Loucy (cell line): ENCODE measurements at regions not wholly inside any gene's neighbourhood (a gene's known extent, or its start where the extent isn't known, plus 50 kb on each side); places are given as distances from the start of the nearest gene placed in this dataset.

Experiments
- H2AFZ ChIP-seq: fragments of 200-600 bp; sonication (generic); 2 replicates; pipeline ENCODE4 v1.6.0; 2016; ENCODE audit warnings: antibody characterized with exemption, mild to moderate bottlenecking, low read length, moderate library complexity
- H3F3A ChIP-seq: fragments of 200-600 bp; 2 replicates; pipeline ENCODE4 v1.6.0; 2016; ENCODE audit warnings: antibody characterized with exemption, low read depth, mild to moderate bottlenecking
- H3K27me3 ChIP-seq: fragments of 200-600 bp; sonication (generic); 2 replicates; pipeline ENCODE4 v1.6.1; 2014; ENCODE audit warnings: low read length, mild to moderate bottlenecking; ENCODE audit not compliant: insufficient read depth, poor library complexity, severe bottlenecking
- H3K36me3 ChIP-seq: fragments of 200-600 bp; sonication (generic); 2 replicates; pipeline ENCODE4 v1.6.1; 2016; ENCODE audit warnings: low read length; ENCODE audit not compliant: insufficient read depth
- H3K4me1 ChIP-seq: fragments of 200-600 bp; sonication (generic); 2 replicates; pipeline ENCODE4 v1.5.1; 2014; ENCODE audit warnings: low read length, mild to moderate bottlenecking; ENCODE audit not compliant: insufficient read depth, poor library complexity, severe bottlenecking
- H3K4me2 ChIP-seq: fragments of 200-600 bp; sonication (generic); 2 replicates; pipeline ENCODE4 v1.6.0; 2014; ENCODE audit warnings: antibody characterized with exemption, low read length, low read depth, mild to moderate bottlenecking; ENCODE audit not compliant: poor library complexity, severe bottlenecking
- H3K4me3 ChIP-seq: fragments of 200-600 bp; sonication (generic); 2 replicates; pipeline ENCODE4 v1.5.1; 2014; ENCODE audit warnings: low read length, mild to moderate bottlenecking, mixed read lengths; ENCODE audit not compliant: poor library complexity, severe bottlenecking
- H3K79me2 ChIP-seq: fragments of 200-600 bp; sonication (generic); 2 replicates; pipeline ENCODE4 v1.6.1; 2014; ENCODE audit warnings: low read length; ENCODE audit not compliant: insufficient read depth
- H3K9ac ChIP-seq: fragments of 200-600 bp; sonication (generic); 2 replicates; pipeline ENCODE4 v1.6.0; 2014; ENCODE audit warnings: mild to moderate bottlenecking, low read depth, low read length, moderate library complexity; ENCODE audit not compliant: poor library complexity, severe bottlenecking
- H3K9me2 ChIP-seq: fragments of 200-600 bp; sonication (generic); replicated peaks from 2 replicates; pipeline ENCODE4 v1.6.1; 2016; ENCODE audit warnings: low read depth, low read length, mixed read lengths
- H3K9me3 ChIP-seq: fragments of 200-600 bp; sonication (generic); 2 replicates; pipeline ENCODE4 v1.6.1; 2014; ENCODE audit warnings: mild to moderate bottlenecking, antibody characterized with exemption, low read length, low read depth; ENCODE audit not compliant: insufficient read depth
- H4K20me1 ChIP-seq: fragments of 200-600 bp; sonication (generic); 2 replicates; pipeline ENCODE4 v1.6.0; 2014; ENCODE audit warnings: antibody characterized with exemption, low read length, mild to moderate bottlenecking; ENCODE audit not compliant: insufficient read depth, poor library complexity, severe bottlenecking
- EZH2phosphoT487 ChIP-seq: fragments of 200-600 bp; IDR thresholded peaks from 2 replicates; pipeline ENCODE4 v1.6.1; 2018; ENCODE audit warnings: antibody characterized with exemption, mild to moderate bottlenecking, moderate library complexity, borderline replicate concordance
- TF ChIP-seq, protein P1 (sequence below): fragments of 200-600 bp; sonication (generic); conservative IDR thresholded peaks from 2 replicates; pipeline ENCODE4 v1.5.1; 2014; ENCODE audit warnings: mild to moderate bottlenecking, antibody characterized with exemption, low read length

DNA sequence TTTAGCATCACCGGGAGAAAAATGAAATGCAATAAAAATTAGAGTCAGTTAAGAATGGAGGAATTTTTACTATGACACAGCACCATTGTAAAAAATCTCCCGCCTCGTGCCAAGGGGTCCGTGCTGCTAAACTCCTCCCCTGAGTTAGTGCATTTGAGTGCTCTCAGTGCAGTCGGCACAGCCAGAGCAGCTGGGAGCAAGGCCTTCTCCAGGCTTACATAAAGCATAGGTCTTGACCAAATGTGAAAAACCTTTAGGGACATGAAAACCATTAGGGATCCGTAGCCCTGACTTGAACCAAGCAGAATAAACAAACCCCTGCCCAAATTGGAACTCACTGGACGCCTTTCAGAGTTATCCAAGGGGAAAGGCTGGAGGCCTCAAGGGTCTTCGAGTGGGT, 152.6 kb downstream of the PLCE1 start:
- no peak overlapping the region for H3K4me2 ChIP-seq
- no peaks in the 10 kb centered on the region for H3K36me3 ChIP-seq
- no peaks in the 10 kb centered on the region for H3F3A ChIP-seq
- H3K9me3 ChIP-seq, result no peaks in the 10 kb centered on the region
- H3K79me2 ChIP-seq, result no peaks in the 10 kb centered on the region
- no peaks in the 10 kb centered on the region for H3K9me2 ChIP-seq
- no peak overlapping the region for H3K9ac ChIP-seq
- H4K20me1 ChIP-seq, result no peaks in the 10 kb centered on the region
- TF ChIP-seq EZH2phosphoT487, result no peak
- TF ChIP-seq, protein P1, sequence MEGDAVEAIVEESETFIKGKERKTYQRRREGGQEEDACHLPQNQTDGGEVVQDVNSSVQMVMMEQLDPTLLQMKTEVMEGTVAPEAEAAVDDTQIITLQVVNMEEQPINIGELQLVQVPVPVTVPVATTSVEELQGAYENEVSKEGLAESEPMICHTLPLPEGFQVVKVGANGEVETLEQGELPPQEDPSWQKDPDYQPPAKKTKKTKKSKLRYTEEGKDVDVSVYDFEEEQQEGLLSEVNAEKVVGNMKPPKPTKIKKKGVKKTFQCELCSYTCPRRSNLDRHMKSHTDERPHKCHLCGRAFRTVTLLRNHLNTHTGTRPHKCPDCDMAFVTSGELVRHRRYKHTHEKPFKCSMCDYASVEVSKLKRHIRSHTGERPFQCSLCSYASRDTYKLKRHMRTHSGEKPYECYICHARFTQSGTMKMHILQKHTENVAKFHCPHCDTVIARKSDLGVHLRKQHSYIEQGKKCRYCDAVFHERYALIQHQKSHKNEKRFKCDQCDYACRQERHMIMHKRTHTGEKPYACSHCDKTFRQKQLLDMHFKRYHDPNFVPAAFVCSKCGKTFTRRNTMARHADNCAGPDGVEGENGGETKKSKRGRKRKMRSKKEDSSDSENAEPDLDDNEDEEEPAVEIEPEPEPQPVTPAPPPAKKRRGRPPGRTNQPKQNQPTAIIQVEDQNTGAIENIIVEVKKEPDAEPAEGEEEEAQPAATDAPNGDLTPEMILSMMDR, result no peak
- no peak overlapping the region for H2AFZ ChIP-seq
- H3K4me1 ChIP-seq, result no peaks in the 10 kb centered on the region
- no peaks in the 10 kb centered on the region for H3K27me3 ChIP-seq
- no peak overlapping the region for H3K4me3 ChIP-seq

DNA sequence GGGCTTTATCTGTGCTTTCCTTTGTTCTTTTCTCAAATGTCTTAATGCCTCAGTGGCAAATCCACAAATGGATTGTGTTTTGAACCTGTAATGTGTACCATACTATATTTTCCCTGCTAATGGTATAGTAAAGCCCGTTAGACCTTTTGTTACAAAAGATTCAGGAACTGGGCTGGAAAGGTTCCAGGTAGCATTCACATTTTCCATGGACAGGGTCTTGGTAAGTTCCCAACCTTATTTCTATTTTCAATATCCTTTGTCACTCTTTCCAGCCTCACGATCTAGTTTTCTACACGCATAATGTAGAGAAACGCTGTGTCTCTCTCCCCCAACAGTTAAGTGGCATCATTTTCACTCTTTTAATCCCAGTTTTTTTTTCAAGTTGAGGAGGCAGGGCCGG, 153.0 kb downstream of the PLCE1 start:
- H3K36me3 ChIP-seq, result no peaks in the 10 kb centered on the region
- H2AFZ ChIP-seq, result no peak overlapping the region
- no peak overlapping the region for H3K4me3 ChIP-seq

DNA sequence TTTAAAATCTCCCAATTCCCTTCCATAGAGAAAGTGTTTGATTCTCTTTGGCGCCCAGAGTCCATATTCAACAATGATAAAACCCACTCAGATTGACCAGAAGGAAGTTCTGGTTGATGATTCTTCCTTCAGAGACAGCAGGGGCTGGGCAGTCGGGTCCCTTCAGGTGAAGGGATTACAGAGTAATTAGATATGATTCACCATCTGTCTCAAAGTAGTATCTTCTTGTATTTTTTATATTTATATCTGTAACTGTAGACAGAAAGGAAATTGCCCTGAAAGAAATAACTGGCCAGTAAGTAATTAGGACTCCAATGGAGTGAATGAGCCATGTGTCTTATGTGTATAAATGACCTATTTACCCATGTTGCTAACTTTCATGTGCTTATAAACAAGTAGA, 156.0 kb downstream of the PLCE1 start:
- Histone ChIP-seq H3K9ac (no peak overlapping the region), H3K9me3 (no peaks in the 10 kb centered on the region), H3K36me3 (no peaks in the 10 kb centered on the region), H2AFZ (no peak overlapping the region), H4K20me1 (no peaks in the 10 kb centered on the region), H3K4me1 (no peaks in the 10 kb centered on the region), H3K79me2 (no peaks in the 10 kb centered on the region), H3K4me3 (no peak overlapping the region), H3K27me3 (no peaks in the 10 kb centered on the region), H3K9me2 (no peaks in the 10 kb centered on the region), H3F3A (no peaks in the 10 kb centered on the region), H3K4me2 (no peak overlapping the region)
- TF ChIP-seq, protein P1, result no peak
- no peak for TF ChIP-seq EZH2phosphoT487

More for the DNA sequence above, 153.0 kb downstream of the PLCE1 start:
- no peaks in the 10 kb centered on the region for H3F3A ChIP-seq
- H3K9ac ChIP-seq, result no peak overlapping the region
- H3K9me2 ChIP-seq, result no peaks in the 10 kb centered on the region
- no peak for TF ChIP-seq EZH2phosphoT487
- TF ChIP-seq, protein P1, result no peak
- H3K79me2 ChIP-seq, result no peaks in the 10 kb centered on the region
- H3K4me1 ChIP-seq, result no peaks in the 10 kb centered on the region
- no peaks in the 10 kb centered on the region for H3K9me3 ChIP-seq
- no peaks in the 10 kb centered on the region for H4K20me1 ChIP-seq
- H3K27me3 ChIP-seq, result no peaks in the 10 kb centered on the region
- no peak overlapping the region for H3K4me2 ChIP-seq
